Right cardiac atrium (tissue), 5 donors: ENCODE measurements at regions not wholly inside any gene's neighbourhood (a gene's known extent, or its start where the extent isn't known, plus 50 kb on each side); places are given as distances from the start of the nearest gene placed in this dataset.

Experiments
- ATAC-seq, 2 donors: fragments of 200-7000 bp; cut with Tn5 transposase; one replicate each; pipeline versions ENCODE4 v1.8.0 to v1.9.1; 2020; ENCODE audit warnings: moderate library complexity in 2 of 2, mild to moderate bottlenecking in 1 of 2
- DNase-seq, 3 donors: peaks; one replicate each; pipeline ENCODE4 v3.0.0-alpha.2; 2020
- H3K27ac ChIP-seq: one replicate; pipeline ENCODE4 v1.5.1; 2013; ENCODE audit warnings: mild to moderate bottlenecking, low read length, control low read depth, moderate library complexity
- H3K27me3 ChIP-seq: one replicate; pipeline ENCODE4 v1.6.1; 2013; ENCODE audit not compliant: control insufficient read depth, insufficient read depth
- H3K4me1 ChIP-seq: one replicate; pipeline ENCODE4 v1.6.1; 2013; ENCODE audit warnings: low read length; ENCODE audit not compliant: control insufficient read depth, insufficient read depth
- H3K4me3 ChIP-seq: one replicate; pipeline ENCODE4 v1.5.1; 2013; ENCODE audit warnings: low read length, control low read depth
- H3K9me3 ChIP-seq: one replicate; pipeline ENCODE4 v1.6.1; 2013; ENCODE audit warnings: low read length; ENCODE audit not compliant: control insufficient read depth
- WGBS: extraction: QIAGEN DNeasy Blood & Tissue Kit; methylation state at CpG from one replicate; pipeline ENCODE4 v1.1.7; 2013; 5-methylcytosine and 5-hydroxymethylcytosine counted together
- intact Hi-C, 4 donors: fragments of 100-400 bp; cut with DNase I; formaldehyde crosslinking; loops; one replicate each; pipeline versions ENCODE4 v1.11.0 to v1.14.0; 2022 to 2023
- donor health status: healthy with polysubstance abuse.
- donor health status: DM: no; HTN: yes; CAD: no.
- donor health status: DM: no; HTN: no; CAD: no.
- donor health status: DM: no; HTN: yes; CAD: no; lungs with severe emphysema.
- donor health status: DM: yes; HTN: yes; CAD: no.

DNA sequence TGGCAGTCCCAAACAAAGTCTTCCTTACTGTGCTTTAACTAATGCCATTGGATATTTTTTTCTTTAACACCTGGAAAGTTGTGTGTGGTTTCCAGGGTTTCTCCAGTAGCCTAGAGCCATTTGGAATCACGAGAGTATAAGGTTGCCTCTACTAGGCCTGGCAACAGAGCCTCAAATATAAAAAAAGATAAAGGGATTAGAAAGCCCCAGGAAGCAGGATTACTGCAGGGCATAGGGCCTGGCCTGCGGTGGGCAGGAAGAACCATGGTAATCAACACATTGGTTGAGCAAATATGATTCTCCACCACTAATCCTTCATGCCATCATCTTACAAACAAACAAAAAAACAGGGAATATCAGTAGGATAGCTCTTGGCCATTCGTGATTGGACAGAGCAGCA lies 177.8 kb upstream of the GGTLC1 start:
- Histone ChIP-seq H3K27me3 (no peaks in the 10 kb centered on the region), H3K4me3 (no peak overlapping the region), H3K9me3 (no peaks in the 10 kb centered on the region), H3K27ac (no peak overlapping the region), H3K4me1 (no peaks in the 10 kb centered on the region)
- no peak for DNase-seq
- intact Hi-C loops = loop anchor here in 2 of 4 donors (10.0 kb wide), 1 partner anchor 748 kb away; no protein-coding TSS in a partner anchor
- no peak for ATAC-seq
- 76% methylated on average over 3 of the region's 3 CpGs for WGBS

- ATAC-seq (no peak), DNase-seq (no peak)
- Histone ChIP-seq H3K27me3 (no peaks in the 10 kb centered on the region), H3K4me1 (no peaks in the 10 kb centered on the region), H3K9me3 (no peaks in the 10 kb centered on the region), H3K4me3 (no peak overlapping the region), H3K27ac (no peak overlapping the region)
- intact Hi-C loops = loop anchor here in 2 of 4 donors (10.0 kb wide), 1 partner anchor 749 kb away; no protein-coding TSS in a partner anchor
- 46% methylated on average over 4 of the region's 4 CpGs for WGBS
These were observed 177.5 kb upstream of the GGTLC1 start for GRCh38 chr20:24166123-24166381.

GRCh38 chr20:24165301-24166122 lies 176.9 kb upstream of the GGTLC1 start:
- no peaks in the 10 kb centered on the region for H3K4me1 ChIP-seq
- H3K27me3 ChIP-seq = no peaks in the 10 kb centered on the region
- ATAC-seq (peak; percentile 41 to 80), DNase-seq (peak in 1 of 3 donors; percentile 62)
- intact Hi-C loops = loop anchor here in 2 of 4 donors (10.0 kb wide), 1 partner anchor 749 kb away; no protein-coding TSS in a partner anchor
- 52% methylated on average over 6 of the region's 6 CpGs for WGBS
- H3K9me3 ChIP-seq = no peaks in the 10 kb centered on the region
- no peak overlapping the region for H3K4me3 ChIP-seq
- H3K27ac ChIP-seq = no peak overlapping the region

GRCh38 chr20:24164360-24164759 lies 175.8 kb upstream of the GGTLC1 start:
- H3K4me3 ChIP-seq = no peak overlapping the region
- H3K27ac ChIP-seq = no peak overlapping the region
- no peaks in the 10 kb centered on the region for H3K9me3 ChIP-seq
- DNase-seq (no peak), ATAC-seq (no peak)
- intact Hi-C loops = loop anchor here in 2 of 4 donors (10.0 kb wide), 1 partner anchor 750 kb away; no protein-coding TSS in a partner anchor
- WGBS = 50% methylated on average over 5 of the region's 5 CpGs
- H3K4me1 ChIP-seq = no peaks in the 10 kb centered on the region
- no peaks in the 10 kb centered on the region for H3K27me3 ChIP-seq

GRCh38 chr20:24163506-24163905 lies 174.9 kb upstream of the GGTLC1 start:
- Histone ChIP-seq H3K4me1 (no peaks in the 10 kb centered on the region), H3K27me3 (no peaks in the 10 kb centered on the region), H3K9me3 (no peaks in the 10 kb centered on the region), H3K27ac (no peak overlapping the region), H3K4me3 (no peak overlapping the region)
- 81% methylated on average over 2 of the region's 2 CpGs for WGBS
- intact Hi-C loops = loop anchor here in 2 of 4 donors (10.0 kb wide), 1 partner anchor 751 kb away; no protein-coding TSS in a partner anchor
- ATAC-seq = no peak
- DNase-seq = no peak

DNA sequence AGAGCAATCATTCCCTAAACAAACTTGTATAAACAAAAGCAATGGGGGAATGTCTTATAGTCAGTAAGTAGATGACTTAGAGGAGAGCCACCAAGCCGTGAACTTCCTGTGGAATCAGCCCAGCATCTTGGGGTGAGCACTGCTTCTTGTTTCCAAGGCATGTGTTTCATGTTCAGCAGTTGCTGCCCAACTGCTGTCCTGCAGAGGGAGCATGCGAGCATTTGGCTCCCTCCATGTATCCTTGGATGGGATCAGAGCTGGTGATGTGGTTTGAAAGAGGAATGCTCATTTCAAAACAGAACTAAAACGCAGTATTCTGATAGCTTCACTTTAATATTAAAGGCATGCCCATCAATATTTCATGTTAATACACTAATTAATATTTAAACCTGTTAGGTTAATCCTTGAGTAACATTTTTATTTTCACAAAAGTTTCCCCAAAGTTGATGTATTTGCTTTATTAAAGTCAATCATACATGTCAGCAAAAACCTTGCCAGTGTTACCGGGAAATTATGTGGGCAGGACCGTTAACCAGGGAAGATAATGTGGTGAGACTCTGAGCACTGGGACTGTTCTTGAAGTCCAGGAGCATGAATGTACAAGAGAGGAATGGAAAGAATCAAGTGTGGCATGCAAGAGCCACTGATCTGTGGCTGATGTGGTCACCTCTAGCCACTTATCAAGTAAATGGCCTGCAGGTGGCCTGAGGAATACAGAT lies 172.1 kb upstream of the GGTLC1 start:
- ATAC-seq (peak; percentile 63 to 72), DNase-seq (peak; percentile 44 to 83 (median 73))
- Histone ChIP-seq H3K27ac (no peak overlapping the region), H3K4me3 (no peak overlapping the region), H3K9me3 (no peaks in the 10 kb centered on the region), H3K4me1 (no peaks in the 10 kb centered on the region), H3K27me3 (no peaks in the 10 kb centered on the region)
- intact Hi-C loops = loop anchor here in 2 of 4 donors (10.0 kb wide), 1 partner anchor 754 kb away; no protein-coding TSS in a partner anchor
- WGBS = 23% methylated on average over 5 of the region's 5 CpGs

DNA sequence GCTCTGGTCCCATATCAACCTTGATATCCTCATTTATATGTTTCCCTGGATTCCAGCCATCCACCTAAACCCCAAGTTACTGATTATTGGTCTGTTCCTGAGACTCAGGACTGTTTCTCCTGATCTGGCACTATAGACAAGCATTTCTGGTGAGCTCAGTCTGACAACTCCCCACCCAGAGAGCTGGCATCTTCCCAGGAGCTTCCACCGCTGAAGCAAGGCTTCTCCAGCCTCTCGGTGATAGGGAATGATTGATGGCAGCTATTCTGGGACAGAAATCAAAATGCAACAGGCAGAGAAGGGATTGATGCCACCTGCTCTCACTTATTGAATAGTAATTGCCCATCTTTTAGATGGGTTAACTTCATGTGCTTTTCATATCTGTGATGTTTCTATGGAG lies 169.7 kb upstream of the GGTLC1 start:
- intact Hi-C loops = loop anchor here in 1 of 4 donors (5.0 to 10.0 kb wide), 2 partner anchors 627 to 759 kb away; no protein-coding TSS in a partner anchor
- WGBS = 14% methylated on average over 2 of the region's 2 CpGs
- ATAC-seq (no peak), DNase-seq (no peak)
- no peaks in the 10 kb centered on the region for H3K9me3 ChIP-seq
- no peaks in the 10 kb centered on the region for H3K27me3 ChIP-seq
- H3K27ac ChIP-seq = no peak overlapping the region
- no peaks in the 10 kb centered on the region for H3K4me1 ChIP-seq
- no peak overlapping the region for H3K4me3 ChIP-seq

GRCh38 chr20:24157213-24157612 lies 168.6 kb upstream of the GGTLC1 start:
- Histone ChIP-seq H3K27me3 (no peaks in the 10 kb centered on the region), H3K27ac (no peak overlapping the region), H3K4me3 (no peak overlapping the region), H3K4me1 (no peaks in the 10 kb centered on the region), H3K9me3 (no peaks in the 10 kb centered on the region)
- 79% methylated on average over 4 of the region's 4 CpGs for WGBS
- intact Hi-C loops = loop anchor here in 1 of 4 donors (5.0 to 10.0 kb wide), 2 partner anchors 628 to 760 kb away; no protein-coding TSS in a partner anchor
- no peak for ATAC-seq
- no peak for DNase-seq

GRCh38 chr20:24153101-24154040 lies 164.8 kb upstream of the GGTLC1 start:
- no peak for DNase-seq
- no peak for ATAC-seq
- WGBS = 75% methylated on average over 15 of the region's 15 CpGs
- no peak overlapping the region for H3K4me3 ChIP-seq
- H3K27me3 ChIP-seq = no peaks in the 10 kb centered on the region
- no peaks in the 10 kb centered on the region for H3K4me1 ChIP-seq
- no peak overlapping the region for H3K27ac ChIP-seq
- intact Hi-C loops = loop anchor here in 1 of 4 donors (10.0 kb wide), 1 partner anchor 631 kb away; no protein-coding TSS in a partner anchor
- no peaks in the 10 kb centered on the region for H3K9me3 ChIP-seq

GRCh38 chr20:24151621-24152294 lies 163.2 kb upstream of the GGTLC1 start:
- intact Hi-C loops = loop anchor here in 1 of 4 donors (10.0 kb wide), 1 partner anchor 633 kb away; no protein-coding TSS in a partner anchor
- Histone ChIP-seq H3K9me3 (no peaks in the 10 kb centered on the region), H3K4me1 (no peaks in the 10 kb centered on the region), H3K27ac (no peak overlapping the region), H3K4me3 (no peak overlapping the region), H3K27me3 (no peaks in the 10 kb centered on the region)
- DNase-seq = no peak
- WGBS = 74% methylated on average over 6 of the region's 6 CpGs
- no peak for ATAC-seq
